ENCODE measurements at regions not wholly inside any gene's neighbourhood (a gene's known extent, or its start where the extent isn't known, plus 50 kb on each side); places are given as distances from the start of the nearest gene placed in this dataset.

GRCh38 chr13:61778531-61778930 is 362.9 kb upstream of the PCDH20 start:
- FAIRE-seq (no peak), DNase-seq (ENCODE audit: insufficient read length, low spot score) (no peak)
- TF ChIP-seq CTCF (IDR thresholded peaks at IDR 0.05; ENCODE audit: insufficient read depth, missing control alignments) = no peak

GRCh38 chr13:61777899-61778298 is 362.2 kb upstream of the PCDH20 start:
- no peak for TF ChIP-seq CTCF (IDR thresholded peaks at IDR 0.05; ENCODE audit: insufficient read depth, missing control alignments)
- DNase-seq (ENCODE audit: insufficient read length, low spot score) (no peak), FAIRE-seq (no peak)

- DNase-seq (ENCODE audit: insufficient read length, low spot score) = no peak
- no peak for FAIRE-seq
- TF ChIP-seq CTCF (IDR thresholded peaks at IDR 0.05; ENCODE audit: insufficient read depth, missing control alignments) = no peak
Measured at GRCh38 chr13:61777271-61777670, 361.6 kb upstream of the PCDH20 start.

- DNase-seq (ENCODE audit: insufficient read length, low spot score) (no peak), FAIRE-seq (no peak)
- TF ChIP-seq CTCF (IDR thresholded peaks at IDR 0.05; ENCODE audit: insufficient read depth, missing control alignments) = no peak
Measured at GRCh38 chr13:61774903-61775302, 359.3 kb upstream of the PCDH20 start.

- FAIRE-seq (no peak), DNase-seq (ENCODE audit: insufficient read length, low spot score) (no peak)
- TF ChIP-seq CTCF (IDR thresholded peaks at IDR 0.05; ENCODE audit: insufficient read depth, missing control alignments) = no peak
Measured at GRCh38 chr13:61770681-61771080, 355.0 kb upstream of the PCDH20 start.

GRCh38 chr13:61768175-61768574 is 352.5 kb upstream of the PCDH20 start:
- no peak for TF ChIP-seq CTCF (IDR thresholded peaks at IDR 0.05; ENCODE audit: insufficient read depth, missing control alignments)
- FAIRE-seq (no peak), DNase-seq (ENCODE audit: insufficient read length, low spot score) (no peak)

- no peak for TF ChIP-seq CTCF (IDR thresholded peaks at IDR 0.05; ENCODE audit: insufficient read depth, missing control alignments)
- FAIRE-seq = no peak
- no peak for DNase-seq (ENCODE audit: insufficient read length, low spot score)
Measured at GRCh38 chr13:61766667-61767058, 351.0 kb upstream of the PCDH20 start.
